Mononuclear cell (primary cell): ENCODE measurements at regions not wholly inside any gene's neighbourhood (a gene's known extent, or its start where the extent isn't known, plus 50 kb on each side); places are given as distances from the start of the nearest gene placed in this dataset.

Experiments
- H3K27me3 ChIP-seq: 2 replicates; pipeline ENCODE4 v1.6.0; 2011; ENCODE audit warnings: low read length, control low read depth; ENCODE audit not compliant: insufficient read depth
- H3K4me1 ChIP-seq: 2 replicates; pipeline ENCODE4 v1.5.1; 2011; ENCODE audit warnings: mild to moderate bottlenecking, low read length, control low read depth; ENCODE audit not compliant: insufficient read depth
- H3K4me3 ChIP-seq: 2 replicates; pipeline ENCODE4 v1.5.1; 2011; ENCODE audit warnings: mild to moderate bottlenecking, low read length, moderate library complexity
- H3K9me3 ChIP-seq: 2 replicates; pipeline ENCODE4 v1.5.1; 2011; ENCODE audit warnings: low read depth, mild to moderate bottlenecking, control low read depth, low read length

GRCh38 chr5:143618141-143618540, 193.8 kb upstream of the HMHB1 start:
- no peak overlapping the region for H3K4me3 ChIP-seq
- H3K9me3 ChIP-seq, result no peaks in the 10 kb centered on the region
- peaks cover 4% of the 10 kb centered on the region for H3K4me1 ChIP-seq
- H3K27me3 ChIP-seq, result no peaks in the 10 kb centered on the region

- H3K4me1 ChIP-seq, result peaks cover 4% of the 10 kb centered on the region
- no peak overlapping the region for H3K4me3 ChIP-seq
- no peaks in the 10 kb centered on the region for H3K9me3 ChIP-seq
These were observed 197.1 kb upstream of the HMHB1 start for GRCh38 chr5:143614831-143615230.

DNA sequence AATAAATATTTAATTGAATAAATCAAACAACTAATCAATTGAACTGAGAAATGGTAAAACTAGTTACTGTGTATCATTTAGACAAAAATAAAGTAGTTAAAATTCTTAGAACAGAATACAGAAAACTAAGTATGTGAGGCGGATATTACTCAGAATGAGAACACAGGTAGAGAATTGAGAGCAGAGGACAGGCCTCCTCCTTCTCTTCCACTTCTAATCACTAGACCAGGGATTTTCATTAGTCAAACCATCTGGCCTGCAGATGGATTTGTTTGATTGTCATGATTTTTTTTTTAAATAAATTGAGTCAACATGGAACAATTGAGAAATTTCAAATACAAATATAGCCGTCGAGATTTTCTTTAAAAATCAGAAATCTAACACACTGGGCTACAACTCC, 198.6 kb upstream of the HMHB1 start:
- H3K4me1 ChIP-seq, result peaks cover 4% of the 10 kb centered on the region
- H3K27me3 ChIP-seq, result no peaks in the 10 kb centered on the region

More at GRCh38 chr5:143614831-143615230, 197.1 kb upstream of the HMHB1 start:
- H3K27me3 ChIP-seq, result no peaks in the 10 kb centered on the region

DNA sequence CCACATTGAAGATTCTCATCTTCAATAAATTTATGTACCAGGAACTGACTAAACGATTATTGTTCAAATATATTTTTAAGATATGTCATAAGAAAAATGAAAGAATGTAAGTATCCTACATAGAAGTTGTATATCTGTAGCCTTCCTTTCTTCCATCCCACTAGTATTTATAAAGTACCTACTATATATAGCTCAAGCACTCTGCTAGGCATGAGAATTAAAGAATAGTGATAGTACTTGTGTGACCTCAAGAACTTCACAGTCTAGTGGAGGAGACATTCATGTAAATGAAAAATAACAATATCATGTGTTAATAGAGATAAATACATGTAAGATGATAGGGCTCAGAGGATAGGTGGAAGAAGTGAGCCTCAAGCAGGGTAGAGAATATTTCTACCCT, 201.0 kb upstream of the HMHB1 start:
- Histone ChIP-seq H3K4me1 (peaks cover 15% of the 10 kb centered on the region), H3K9me3 (no peaks in the 10 kb centered on the region), H3K4me3 (no peak overlapping the region), H3K27me3 (no peaks in the 10 kb centered on the region)

More for the DNA sequence above, 198.6 kb upstream of the HMHB1 start:
- H3K9me3 ChIP-seq, result no peaks in the 10 kb centered on the region
- H3K4me3 ChIP-seq, result no peak overlapping the region

DNA sequence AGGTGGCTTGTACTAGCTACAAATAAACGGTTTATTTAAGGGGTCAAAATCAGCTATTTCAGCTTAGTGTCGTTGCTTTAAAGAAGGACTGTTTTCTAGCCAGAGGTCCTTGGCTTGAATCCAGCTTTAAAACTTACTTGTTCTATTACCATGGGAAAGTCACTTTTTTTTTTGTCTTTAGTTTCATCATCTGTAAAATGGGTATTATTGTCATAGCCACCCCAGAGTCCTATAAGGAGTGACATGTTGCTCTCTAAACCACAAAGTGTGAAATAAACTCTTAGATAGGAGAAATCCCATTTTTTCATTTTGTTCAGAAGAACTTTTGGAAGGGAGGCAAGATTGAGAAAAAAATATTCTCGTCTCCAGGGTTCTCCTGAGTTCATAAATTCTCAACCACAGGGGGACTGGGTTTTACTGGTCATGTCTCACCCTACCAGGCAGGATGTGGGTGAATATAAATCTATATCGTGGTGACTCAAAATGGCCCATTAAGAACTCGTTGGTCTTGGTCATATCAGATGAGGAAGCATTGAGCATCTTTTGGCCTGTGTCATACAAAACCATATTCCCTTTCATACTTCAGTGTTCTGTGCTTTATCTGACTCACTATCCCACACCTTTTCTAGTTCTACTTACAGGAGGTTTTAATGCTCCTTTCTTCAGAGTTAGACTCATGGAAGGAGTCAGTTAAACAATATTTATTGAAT, 202.7 kb upstream of the NR3C1 start:
- Histone ChIP-seq H3K4me3 (no peak overlapping the region), H3K27me3 (no peaks in the 10 kb centered on the region), H3K4me1 (peaks cover 46% of the 10 kb centered on the region), H3K9me3 (no peaks in the 10 kb centered on the region)

- H3K9me3 ChIP-seq, result no peaks in the 10 kb centered on the region
- no peak overlapping the region for H3K4me3 ChIP-seq
- peaks cover 52% of the 10 kb centered on the region for H3K4me1 ChIP-seq
- H3K27me3 ChIP-seq, result no peaks in the 10 kb centered on the region
These were observed 202.0 kb upstream of the NR3C1 start for GRCh38 chr5:143605403-143606005.

- Histone ChIP-seq H3K27me3 (no peaks in the 10 kb centered on the region), H3K4me1 (peaks cover 50% of the 10 kb centered on the region), H3K4me3 (no peak overlapping the region), H3K9me3 (no peaks in the 10 kb centered on the region)
These were observed 198.4 kb upstream of the NR3C1 start for GRCh38 chr5:143601917-143602333.

- Histone ChIP-seq H3K27me3 (no peaks in the 10 kb centered on the region), H3K4me3 (no peak overlapping the region), H3K4me1 (peaks cover 47% of the 10 kb centered on the region), H3K9me3 (no peaks in the 10 kb centered on the region)
These were observed 197.9 kb upstream of the NR3C1 start for GRCh38 chr5:143601357-143601756.

GRCh38 chr5:143600396-143601075, 197.1 kb upstream of the NR3C1 start:
- no peaks in the 10 kb centered on the region for H3K9me3 ChIP-seq
- H3K4me1 ChIP-seq, result peaks cover 39% of the 10 kb centered on the region
- no peak overlapping the region for H3K4me3 ChIP-seq
- H3K27me3 ChIP-seq, result no peaks in the 10 kb centered on the region

GRCh38 chr5:143599474-143599873, 196.0 kb upstream of the NR3C1 start:
- Histone ChIP-seq H3K4me1 (peaks cover 28% of the 10 kb centered on the region), H3K27me3 (no peaks in the 10 kb centered on the region), H3K4me3 (no peak overlapping the region), H3K9me3 (no peaks in the 10 kb centered on the region)

DNA sequence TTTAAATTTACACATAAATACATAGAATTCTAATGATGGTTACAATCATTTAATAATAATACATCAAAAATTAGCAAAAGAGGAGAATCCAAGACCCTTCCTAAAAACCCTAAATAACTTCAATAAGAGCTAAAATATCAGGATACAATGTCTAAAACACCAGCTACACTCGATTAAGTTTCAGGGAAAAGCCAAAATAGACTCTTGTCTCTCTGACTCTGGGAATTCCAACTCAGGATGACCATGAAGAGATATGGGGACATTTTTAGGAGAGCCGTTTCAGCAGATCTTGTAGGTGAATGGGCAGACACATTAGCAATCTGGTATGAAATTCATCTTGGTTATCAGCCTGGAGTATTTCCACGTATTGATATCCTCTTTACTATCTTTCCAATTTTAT, 193.3 kb upstream of the NR3C1 start:
- no peaks in the 10 kb centered on the region for H3K27me3 ChIP-seq
- no peak overlapping the region for H3K4me3 ChIP-seq
- H3K9me3 ChIP-seq, result no peaks in the 10 kb centered on the region
- peaks cover 21% of the 10 kb centered on the region for H3K4me1 ChIP-seq

DNA sequence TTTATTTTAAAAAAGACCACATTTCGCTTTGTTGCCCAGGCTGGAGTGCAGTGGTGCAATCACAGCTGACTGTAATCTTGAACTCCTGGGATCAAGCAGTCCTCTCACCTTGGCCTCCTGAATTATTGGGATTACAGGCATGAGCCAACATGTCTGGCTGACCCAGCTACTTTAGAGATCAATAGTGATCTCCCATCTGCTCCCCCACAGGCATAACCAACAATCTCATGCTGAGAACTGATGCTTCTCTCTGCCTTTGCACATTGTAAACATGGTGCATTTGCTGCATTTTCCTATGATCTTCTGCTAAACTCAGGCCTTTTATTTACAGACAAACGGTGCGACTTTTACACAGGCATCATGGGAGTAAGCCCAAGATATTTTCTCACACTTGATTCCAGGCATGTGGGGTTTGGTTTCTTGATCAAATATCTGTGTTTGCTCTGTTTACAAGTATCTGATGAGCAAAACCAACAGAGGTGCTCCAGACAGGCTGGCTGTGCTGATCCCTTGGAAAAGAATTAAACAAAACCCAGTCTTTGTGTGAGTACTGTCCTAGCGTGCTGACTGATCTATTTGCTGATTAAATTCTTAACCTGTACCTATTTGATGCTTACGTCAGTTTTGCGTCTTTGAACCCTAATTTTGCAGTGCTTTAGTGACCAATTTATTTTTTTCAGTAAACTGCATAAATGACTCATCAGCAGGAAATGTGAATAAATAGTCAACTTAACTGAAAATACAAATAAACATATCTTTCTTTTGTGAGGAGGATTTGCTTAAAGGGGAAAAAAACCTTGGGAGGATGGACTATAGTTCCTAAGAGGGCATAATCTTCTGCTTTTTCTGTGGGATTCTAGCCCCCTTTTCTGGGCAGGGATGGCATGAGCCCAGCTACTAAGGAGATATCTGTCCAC, 191.7 kb upstream of the NR3C1 start:
- Histone ChIP-seq H3K4me3 (no peak overlapping the region), H3K27me3 (no peaks in the 10 kb centered on the region), H3K4me1 (peaks cover 7% of the 10 kb centered on the region), H3K9me3 (no peaks in the 10 kb centered on the region)

DNA sequence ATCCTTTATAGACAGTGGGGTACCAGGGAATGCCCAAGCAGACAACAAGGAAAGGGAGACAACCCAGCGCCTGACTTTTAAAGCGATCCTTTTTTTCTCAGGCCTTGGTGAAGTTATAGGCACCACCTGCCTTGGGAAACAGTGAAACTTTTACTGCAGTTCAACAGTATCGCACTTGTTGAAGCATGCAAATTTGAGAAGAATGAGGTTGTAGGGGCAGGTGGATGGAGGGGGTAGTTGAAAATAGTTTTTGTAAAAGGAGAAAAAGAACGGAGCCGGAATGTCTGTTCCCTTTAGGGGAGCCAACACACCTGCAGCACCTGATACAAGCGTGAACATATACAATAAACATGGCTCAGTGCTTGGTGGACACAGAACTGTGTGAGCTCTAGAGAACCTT, 190.2 kb upstream of the NR3C1 start:
- no peak overlapping the region for H3K4me3 ChIP-seq
- H3K9me3 ChIP-seq, result no peaks in the 10 kb centered on the region
- peaks cover 7% of the 10 kb centered on the region for H3K4me1 ChIP-seq
- no peaks in the 10 kb centered on the region for H3K27me3 ChIP-seq

- H3K9me3 ChIP-seq, result no peaks in the 10 kb centered on the region
- peaks cover 7% of the 10 kb centered on the region for H3K4me1 ChIP-seq
- no peaks in the 10 kb centered on the region for H3K27me3 ChIP-seq
- H3K4me3 ChIP-seq, result no peak overlapping the region
These were observed 189.2 kb upstream of the NR3C1 start for GRCh38 chr5:143592648-143593047.
